ENCODE measurements at regions not wholly inside any gene's neighbourhood (a gene's known extent, or its start where the extent isn't known, plus 50 kb on each side); places are given as distances from the start of the nearest gene placed in this dataset.

DNA sequence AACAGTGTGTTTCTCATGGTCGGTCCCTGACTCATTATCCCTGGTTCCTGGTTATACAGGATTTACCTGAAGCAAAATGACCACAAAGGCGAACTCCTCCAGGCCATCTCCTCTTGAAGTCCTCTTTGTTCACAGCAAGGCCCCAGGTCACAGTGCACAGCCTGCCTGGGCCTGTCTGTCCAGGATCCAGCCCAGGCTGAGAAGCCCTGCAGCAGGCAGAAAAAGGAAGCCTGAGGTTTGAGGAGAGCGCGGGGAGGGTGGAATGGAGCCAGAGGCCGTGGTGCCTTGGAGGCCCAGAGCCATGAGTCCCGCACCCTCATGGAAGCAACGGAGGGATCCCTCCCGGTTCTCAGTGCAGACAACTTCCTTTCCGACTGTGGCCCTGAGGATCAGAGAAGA is 136.8 kb upstream of the IRF2BP2 start:
- POLR2A ChIA-PET = interaction anchor here (0.6 to 1.3 kb wide), 4 partner anchors 8 to 34 kb away, joined by 3 to 4 read pairs (median 3); no protein-coding TSS in a partner anchor
- no peaks in the 10 kb centered on the region for H3K9me3 ChIP-seq (ENCODE audit: low read length)
- CTCF ChIA-PET (ENCODE audit: unreplicated experiment) = no interaction called here
- H2AFZ ChIP-seq (ENCODE audit: low read length) = no peak overlapping the region
- no peak overlapping the region for H3K4me2 ChIP-seq (ENCODE audit: low read length)
- TF ChIP-seq EZH2phosphoT487 (IDR thresholded peaks at IDR 0.05; ENCODE audit: borderline replicate concordance, low read depth, low read length) = no peak
- TF ChIP-seq, protein P1, sequence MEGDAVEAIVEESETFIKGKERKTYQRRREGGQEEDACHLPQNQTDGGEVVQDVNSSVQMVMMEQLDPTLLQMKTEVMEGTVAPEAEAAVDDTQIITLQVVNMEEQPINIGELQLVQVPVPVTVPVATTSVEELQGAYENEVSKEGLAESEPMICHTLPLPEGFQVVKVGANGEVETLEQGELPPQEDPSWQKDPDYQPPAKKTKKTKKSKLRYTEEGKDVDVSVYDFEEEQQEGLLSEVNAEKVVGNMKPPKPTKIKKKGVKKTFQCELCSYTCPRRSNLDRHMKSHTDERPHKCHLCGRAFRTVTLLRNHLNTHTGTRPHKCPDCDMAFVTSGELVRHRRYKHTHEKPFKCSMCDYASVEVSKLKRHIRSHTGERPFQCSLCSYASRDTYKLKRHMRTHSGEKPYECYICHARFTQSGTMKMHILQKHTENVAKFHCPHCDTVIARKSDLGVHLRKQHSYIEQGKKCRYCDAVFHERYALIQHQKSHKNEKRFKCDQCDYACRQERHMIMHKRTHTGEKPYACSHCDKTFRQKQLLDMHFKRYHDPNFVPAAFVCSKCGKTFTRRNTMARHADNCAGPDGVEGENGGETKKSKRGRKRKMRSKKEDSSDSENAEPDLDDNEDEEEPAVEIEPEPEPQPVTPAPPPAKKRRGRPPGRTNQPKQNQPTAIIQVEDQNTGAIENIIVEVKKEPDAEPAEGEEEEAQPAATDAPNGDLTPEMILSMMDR (conservative IDR thresholded peaks at IDR 0.05; ENCODE audit: low read length) = no peak
- H3K27ac ChIP-seq (ENCODE audit: low read depth, low read length, poor library complexity, severe bottlenecking) = no peak overlapping the region
- no peaks in the 10 kb centered on the region for H3K79me2 ChIP-seq (ENCODE audit: insufficient read depth, low read depth, low read length)
- no peaks in the 10 kb centered on the region for H3K36me3 ChIP-seq (ENCODE audit: insufficient read depth, low read length)
- no peaks in the 10 kb centered on the region for H3K4me1 ChIP-seq (ENCODE audit: insufficient read depth, low read length, poor library complexity, severe bottlenecking)
- DNase-seq (ENCODE audit: low spot score) = no peak
- H4K20me1 ChIP-seq (ENCODE audit: insufficient read depth, low read length) = no peaks in the 10 kb centered on the region
- H3K4me3 ChIP-seq (ENCODE audit: low read depth, low read length, poor library complexity, severe bottlenecking) = no peak overlapping the region
- BruUV-seq (replicated peaks) = no TSS peak
- intact Hi-C loops (cut with micrococcal nuclease; ENCODE audit: unreplicated experiment) = no loop called here
- no peaks in the 10 kb centered on the region for H3K9me2 ChIP-seq (ENCODE audit: insufficient read depth, low read length)

DNA sequence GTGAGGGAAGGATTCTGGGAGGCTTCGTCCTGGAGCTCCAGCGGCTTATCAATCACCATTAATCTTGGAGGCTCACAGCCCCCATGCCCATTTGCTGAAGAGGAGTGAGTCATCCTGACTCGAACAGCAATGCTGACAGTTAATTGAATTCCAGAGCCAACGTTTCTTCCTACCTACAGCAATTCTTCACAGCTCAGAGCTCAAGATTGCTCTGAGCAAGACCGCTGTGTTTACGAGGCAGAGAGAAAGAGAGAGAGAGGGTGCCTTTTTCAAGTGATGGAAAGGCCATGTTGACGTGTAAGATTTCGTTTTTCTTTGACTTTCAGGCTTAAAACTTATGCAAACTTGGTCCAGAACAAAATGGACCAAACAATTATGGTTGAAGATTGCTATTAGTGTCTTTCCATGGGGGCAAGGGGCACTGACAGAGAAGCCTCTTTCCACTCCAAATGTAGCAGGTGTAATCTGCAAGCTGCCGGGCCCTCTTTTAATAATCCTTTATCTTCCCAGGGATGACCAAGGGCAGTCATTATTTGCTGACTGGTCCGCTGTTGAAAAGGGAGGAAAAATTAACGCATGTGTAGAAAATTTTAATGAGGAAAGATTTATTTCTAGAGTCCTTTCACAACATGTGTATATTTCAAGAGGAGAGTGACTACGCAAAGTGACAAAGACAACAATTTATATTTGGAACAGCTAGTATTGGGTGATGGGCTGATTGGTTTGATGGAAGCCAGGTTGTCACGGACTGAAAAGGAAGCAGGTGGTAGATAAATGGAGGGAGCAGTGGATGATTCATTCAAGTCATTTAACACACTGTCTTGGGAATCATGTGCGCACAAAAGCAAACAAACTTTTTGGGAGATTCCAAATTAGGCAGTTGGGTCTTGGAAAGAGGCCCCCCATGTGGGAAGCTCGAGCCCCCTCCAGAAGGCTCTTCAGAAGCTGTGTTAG is 136.1 kb upstream of the IRF2BP2 start:
- Histone ChIP-seq H3K27ac (ENCODE audit: low read depth, low read length, poor library complexity, severe bottlenecking) (no peak overlapping the region), H3K4me2 (ENCODE audit: low read length) (no peak overlapping the region), H3K36me3 (ENCODE audit: insufficient read depth, low read length) (no peaks in the 10 kb centered on the region), H3K9me3 (ENCODE audit: low read length) (no peaks in the 10 kb centered on the region), H3K79me2 (ENCODE audit: insufficient read depth, low read depth, low read length) (no peaks in the 10 kb centered on the region), H4K20me1 (ENCODE audit: insufficient read depth, low read length) (no peaks in the 10 kb centered on the region), H2AFZ (ENCODE audit: low read length) (no peak overlapping the region), H3K4me3 (ENCODE audit: low read depth, low read length, poor library complexity, severe bottlenecking) (no peak overlapping the region), H3K9me2 (ENCODE audit: insufficient read depth, low read length) (no peaks in the 10 kb centered on the region), H3K4me1 (ENCODE audit: insufficient read depth, low read length, poor library complexity, severe bottlenecking) (no peaks in the 10 kb centered on the region)
- TF ChIP-seq, protein P1 (conservative IDR thresholded peaks at IDR 0.05; ENCODE audit: low read length) = no peak
- no peak for TF ChIP-seq EZH2phosphoT487 (IDR thresholded peaks at IDR 0.05; ENCODE audit: borderline replicate concordance, low read depth, low read length)
- no TSS peak for BruUV-seq (replicated peaks)
- no peak for DNase-seq (ENCODE audit: low spot score)
- intact Hi-C loops (cut with micrococcal nuclease; ENCODE audit: unreplicated experiment) = no loop called here
- ChIA-PET CTCF (ENCODE audit: unreplicated experiment) (no interaction called here), POLR2A (interaction anchor here (0.5 to 1.7 kb wide), 7 partner anchors 9 to 382 kb away, joined by 3 to 5 read pairs (median 3); no protein-coding TSS in a partner anchor)

DNA sequence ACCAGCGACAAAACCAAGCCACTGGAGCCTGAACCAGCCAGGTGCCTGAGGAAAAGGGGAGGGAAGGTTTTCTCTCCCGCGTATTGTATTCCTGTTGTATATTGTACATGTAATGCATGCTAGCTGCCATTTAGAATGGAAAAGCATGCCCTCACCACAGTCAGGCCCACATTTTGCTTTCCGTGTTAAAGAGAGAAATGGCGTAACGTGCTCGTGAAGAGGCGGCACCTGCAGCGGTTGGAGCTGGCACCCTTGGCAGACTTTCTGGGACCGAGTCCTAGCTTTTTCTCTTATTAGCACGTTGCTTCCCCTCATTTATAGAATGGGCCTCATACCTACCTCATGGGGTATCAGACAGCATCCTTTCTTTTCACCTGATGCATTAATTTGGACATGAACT is 135.3 kb upstream of the IRF2BP2 start:
- H3K36me3 ChIP-seq (ENCODE audit: insufficient read depth, low read length) = no peaks in the 10 kb centered on the region
- no peaks in the 10 kb centered on the region for H3K79me2 ChIP-seq (ENCODE audit: insufficient read depth, low read depth, low read length)
- no peak overlapping the region for H3K27ac ChIP-seq (ENCODE audit: low read depth, low read length, poor library complexity, severe bottlenecking)
- ChIA-PET POLR2A (interaction anchor here (1.0 to 1.7 kb wide), 3 partner anchors 18 to 132 kb away, joined by 3 to 5 read pairs (median 4); no protein-coding TSS in a partner anchor), CTCF (ENCODE audit: unreplicated experiment) (no interaction called here)
- no peak for DNase-seq (ENCODE audit: low spot score)
- intact Hi-C loops (cut with micrococcal nuclease; ENCODE audit: unreplicated experiment) = no loop called here
- H3K4me3 ChIP-seq (ENCODE audit: low read depth, low read length, poor library complexity, severe bottlenecking) = no peak overlapping the region
- no peak for TF ChIP-seq EZH2phosphoT487 (IDR thresholded peaks at IDR 0.05; ENCODE audit: borderline replicate concordance, low read depth, low read length)
- TF ChIP-seq, protein P1 (conservative IDR thresholded peaks at IDR 0.05; ENCODE audit: low read length) = no peak
- no peak overlapping the region for H2AFZ ChIP-seq (ENCODE audit: low read length)
- no peaks in the 10 kb centered on the region for H3K9me3 ChIP-seq (ENCODE audit: low read length)
- BruUV-seq (replicated peaks) = no TSS peak
- H4K20me1 ChIP-seq (ENCODE audit: insufficient read depth, low read length) = no peaks in the 10 kb centered on the region
- no peaks in the 10 kb centered on the region for H3K9me2 ChIP-seq (ENCODE audit: insufficient read depth, low read length)
- H3K4me1 ChIP-seq (ENCODE audit: insufficient read depth, low read length, poor library complexity, severe bottlenecking) = no peaks in the 10 kb centered on the region
- no peak overlapping the region for H3K4me2 ChIP-seq (ENCODE audit: low read length)

All from OCI-LY7 (cell line).